ENCODE measurements at regions not wholly inside any gene's neighbourhood (a gene's known extent, or its start where the extent isn't known, plus 50 kb on each side); places are given as distances from the start of the nearest gene placed in this dataset.

- CTCF ChIA-PET (ENCODE audit: partially characterized antibody), result interaction anchor here (0.6 to 2.2 kb wide), 8 partner anchors 18 to 412 kb away, joined by 3 to 6 read pairs (median 3); no protein-coding TSS in a partner anchor
- no peaks in the 10 kb centered on the region for H3K79me2 ChIP-seq (ENCODE audit: control insufficient read depth in 1 of 2, insufficient read depth in 2 of 2, low read length in 2 of 2)
Observed at GRCh38 chr12:107355612-107356011, 262.3 kb upstream of the CRY1 start.

More at GRCh38 chr12:107355612-107356011, 262.3 kb upstream of the CRY1 start:
- Histone ChIP-seq H4K20me1 (replicated peaks in 1 of 2; ENCODE audit: control insufficient read depth in 1 of 2, insufficient read depth in 2 of 2, low read length in 2 of 2) (peaks cover 0 to 2% of the 10 kb centered on the region in 2 experiments), H3K4me3 (ENCODE audit: extremely low read depth in 1 of 4, insufficient read depth in 2 of 4, low read depth in 3 of 4, low read length in 4 of 4) (no peak overlapping the region), H3K18ac (ENCODE audit: extremely low read depth, low read length) (no peak overlapping the region), H3K27ac (ENCODE audit: low read depth, low read length) (no peak overlapping the region), H3K9ac (replicated peaks in 1 of 4; ENCODE audit: extremely low read depth in 1 of 4, low read depth in 3 of 4, low read length in 3 of 4) (no peak overlapping the region), H3K4me2 (ENCODE audit: insufficient read depth in 1 of 2, low read depth in 2 of 2, low read length in 2 of 2) (no peak overlapping the region), H2BK15ac (ENCODE audit: low read length) (no peak overlapping the region), H2AFZ (ENCODE audit: low read length) (no peak overlapping the region), H3K27me3 (replicated peaks in 1 of 4; ENCODE audit: control insufficient read depth in 3 of 4, extremely low read depth in 1 of 4, insufficient read depth in 3 of 4, low read length in 3 of 4) (no peaks in the 10 kb centered on the region), H4K5ac (ENCODE audit: insufficient read length, low read depth, low read length) (no peak overlapping the region), H3K23ac (ENCODE audit: insufficient read length) (no peak overlapping the region), H2BK12ac (ENCODE audit: low read depth, low read length) (no peak overlapping the region), H3K23me2 (ENCODE audit: low read depth, low read length) (no peaks in the 10 kb centered on the region; the same call in 1 of the 2 replicates), H2BK20ac (ENCODE audit: low read length) (no peak overlapping the region), H3K79me1 (ENCODE audit: low read depth, low read length) (no peaks in the 10 kb centered on the region), H2AK5ac (ENCODE audit: low read depth, low read length) (no peak overlapping the region), H3K4ac (replicated peaks; ENCODE audit: insufficient read length, low read depth, low read length) (no peak overlapping the region), H3K56ac (replicated peaks; ENCODE audit: insufficient read length, low read depth, low read length) (no peak overlapping the region), H3K36me3 (ENCODE audit: control insufficient read depth in 2 of 4, insufficient read depth in 4 of 4, low read length in 3 of 4) (no peaks in the 10 kb centered on the region), H4K91ac (replicated peaks; ENCODE audit: insufficient read length, low read length) (no peak overlapping the region), H2BK5ac (ENCODE audit: low read depth, low read length) (no peak overlapping the region), H3K9me3 (ENCODE audit: insufficient read depth in 2 of 2, low read depth in 1 of 2, low read length in 1 of 2) (peaks cover 6 to 9% of the 10 kb centered on the region in 2 experiments), H4K8ac (ENCODE audit: extremely low read depth, insufficient read depth, low read length) (no peak overlapping the region), H3K4me1 (replicated peaks in 1 of 4; ENCODE audit: control insufficient read depth in 3 of 4, insufficient read depth in 4 of 4, low read length in 3 of 4) (no peaks in the 10 kb centered on the region), H3K14ac (ENCODE audit: insufficient read length) (no peak overlapping the region), H2BK120ac (replicated peaks; ENCODE audit: low read depth, low read length) (no peak overlapping the region)
- no peak for DNase-seq (ENCODE audit: low read depth in 1 of 2, low spot score in 2 of 2)
- no peak for FAIRE-seq
- WGBS, 2 experiments (ENCODE audit: extremely low coverage in 1 of 2, insufficient coverage in 1 of 2, insufficient read length in 1 of 2, insufficient replicate concordance in 2 of 2, low coverage in 1 of 2, low lambda C conversion rate in 2 of 2, missing lambda C conversion rate in 1 of 2), result 91% methylated on average over 1 of the region's 1 CpG; no CpG with 5 or more reads in 1 of the 2 experiments
- TF ChIP-seq SRF (IDR thresholded peaks at IDR 0.05; ENCODE audit: low read depth, low read length), result no peak
- POLR2A ChIA-PET (ENCODE audit: partially characterized antibody), result interaction anchor here (1.8 kb wide), 1 partner anchor 37 kb away, joined by 4 read pairs; no protein-coding TSS in a partner anchor

All from H1 (cell line).